Thyroid gland (tissue), 4 donors: ENCODE measurements at regions not wholly inside any gene's neighbourhood (a gene's known extent, or its start where the extent isn't known, plus 50 kb on each side); places are given as distances from the start of the nearest gene placed in this dataset.
"Not testable (repeated sequence)": the region's sequence is repeated elsewhere in the genome, so short reads cannot be mapped to it uniquely, and the experiment has no call there.

Experiments
- DNase-seq, 2 donors: peaks; one replicate each; pipeline ENCODE4 v3.0.0-alpha.2; 2019
- H3K27ac ChIP-seq, 3 donors: fragments of 200-600 bp; sonication (generic); 1 replicate in 2 of 3; 2 replicates in 1 of 3; pipeline ENCODE4 v1.5.1; 2016 to 2019; ENCODE audit warnings: mild to moderate bottlenecking in 1 of 3, moderate library complexity in 1 of 3
- H3K27me3 ChIP-seq: fragments of 200-600 bp; sonication (generic); one replicate; pipeline ENCODE4 v1.5.1; 2019
- H3K36me3 ChIP-seq, 2 donors: fragments of 200-600 bp; sonication (generic); one replicate each; pipeline ENCODE4 v1.5.1; 2016 to 2019
- H3K4me1 ChIP-seq, 2 donors: fragments of 200-600 bp; sonication (generic); one replicate each; pipeline ENCODE4 v1.5.1; 2017 to 2019
- H3K4me3 ChIP-seq, 3 donors: fragments of 200-600 bp; sonication (generic); replicated peaks in 1 of 3; 1 replicate in 2 of 3; 2 replicates in 1 of 3; pipeline ENCODE4 v1.5.1; 2016; ENCODE audit warnings: mild to moderate bottlenecking in 1 of 3
- H3K9me3 ChIP-seq: fragments of 200-600 bp; sonication (generic); one replicate; pipeline ENCODE4 v1.5.1; 2017
- WGBS, 2 donors: methylation state at CpG; one replicate each; pipeline ENCODE4 v1.1.5; 2017; 5-methylcytosine and 5-hydroxymethylcytosine counted together
- intact Hi-C: fragments of 100-400 bp; cut with DNase I; formaldehyde crosslinking; loops from one replicate; pipeline ENCODE4 v1.15.1; 2023

- 56 to 67% methylated on average over 8 of the region's 8 CpGs for WGBS, 2 donors
Observed at GRCh38 chr22:11017108-11017507, 4510.9 kb upstream of the OR11H1 start.

DNA sequence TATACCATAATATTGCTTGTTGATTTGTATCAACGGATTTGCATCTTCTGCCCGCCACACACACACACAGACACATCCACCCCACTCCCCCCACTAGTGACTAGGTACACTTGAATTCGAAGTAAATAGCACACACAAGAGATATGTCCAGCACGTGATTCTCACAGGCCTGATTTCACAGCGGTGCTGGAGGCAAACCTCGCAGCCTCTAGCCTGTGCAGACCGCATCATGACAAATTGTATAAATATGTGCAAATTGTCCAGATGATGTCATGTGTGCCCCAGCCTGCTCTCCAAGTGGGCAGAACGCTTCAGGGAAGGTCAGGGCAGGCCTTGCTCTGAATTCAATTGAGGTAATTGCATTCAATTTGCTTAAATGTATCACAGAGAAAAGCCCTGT, 4507.5 kb upstream of the OR11H1 start:
- intact Hi-C loops, H3K4me3 ChIP-seq, H3K27me3 ChIP-seq, H3K4me1 ChIP-seq, H3K9me3 ChIP-seq, H3K27ac ChIP-seq, DNase-seq, H3K36me3 ChIP-seq: not testable (repeated sequence)
- WGBS, 2 donors: 51 to 54% methylated on average over 7 of the region's 8 CpGs

More at GRCh38 chr22:11017108-11017507, 4510.9 kb upstream of the OR11H1 start:
- H3K27ac ChIP-seq, H3K36me3 ChIP-seq, H3K4me3 ChIP-seq, DNase-seq, H3K4me1 ChIP-seq, intact Hi-C loops, H3K9me3 ChIP-seq, H3K27me3 ChIP-seq: not testable (repeated sequence)

DNA sequence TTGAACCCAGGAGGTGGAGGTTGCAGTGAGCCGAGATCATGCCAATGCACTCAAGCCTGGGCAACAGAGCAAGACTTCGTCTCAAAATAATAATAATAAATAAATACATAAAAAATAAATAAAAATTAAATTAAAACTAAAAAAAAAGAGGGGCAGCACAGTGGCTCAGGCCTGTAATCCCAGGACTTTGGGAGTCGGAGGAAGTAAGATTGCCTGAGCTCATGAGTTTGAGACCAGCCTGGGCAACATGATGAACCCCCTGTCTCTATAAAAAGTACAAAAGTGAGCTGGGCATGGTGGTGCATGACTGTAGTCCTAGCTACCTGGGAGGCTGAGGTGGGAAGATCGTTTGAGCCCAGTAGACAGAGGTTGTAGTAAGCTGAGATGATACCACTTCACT, 4501.5 kb upstream of the OR11H1 start:
- intact Hi-C loops, DNase-seq, H3K9me3 ChIP-seq, H3K27me3 ChIP-seq, H3K4me3 ChIP-seq, H3K36me3 ChIP-seq, H3K27ac ChIP-seq, H3K4me1 ChIP-seq: not testable (repeated sequence)
- 48 to 56% methylated on average over 4 of the region's 4 CpGs for WGBS, 2 donors

GRCh38 chr22:11027064-11027463, 4500.9 kb upstream of the OR11H1 start:
- H3K9me3 ChIP-seq, H3K4me3 ChIP-seq, H3K4me1 ChIP-seq, intact Hi-C loops, H3K36me3 ChIP-seq, H3K27ac ChIP-seq, DNase-seq, H3K27me3 ChIP-seq: not testable (repeated sequence)
- WGBS, 2 donors: 66 to 67% methylated on average over 9 of the region's 9 CpGs

DNA sequence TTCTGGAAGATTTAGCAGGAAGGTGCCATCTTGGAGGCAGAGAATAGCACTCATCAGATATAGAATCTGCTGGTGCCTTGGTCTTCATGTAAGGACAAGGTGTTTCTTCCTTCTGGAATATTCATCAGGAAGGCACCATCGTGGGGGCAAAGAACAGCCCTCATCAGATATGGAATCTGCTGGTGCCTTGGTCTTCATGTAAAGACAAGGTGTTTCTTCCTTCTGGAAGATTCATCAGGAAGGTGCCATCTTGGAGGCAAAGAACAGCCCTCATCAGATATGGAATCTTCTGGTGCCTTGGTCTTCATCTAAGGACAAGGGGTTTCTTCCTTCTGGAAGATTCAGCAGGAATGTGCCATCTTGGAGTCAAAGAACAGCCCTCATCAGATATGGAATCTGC, 4500.5 kb upstream of the OR11H1 start:
- H3K9me3 ChIP-seq, H3K27ac ChIP-seq, intact Hi-C loops, DNase-seq, H3K36me3 ChIP-seq, H3K4me1 ChIP-seq, H3K4me3 ChIP-seq, H3K27me3 ChIP-seq: not testable (repeated sequence)
- WGBS, 2 donors: 41 to 46% methylated on average over 1 of the region's 1 CpG

DNA sequence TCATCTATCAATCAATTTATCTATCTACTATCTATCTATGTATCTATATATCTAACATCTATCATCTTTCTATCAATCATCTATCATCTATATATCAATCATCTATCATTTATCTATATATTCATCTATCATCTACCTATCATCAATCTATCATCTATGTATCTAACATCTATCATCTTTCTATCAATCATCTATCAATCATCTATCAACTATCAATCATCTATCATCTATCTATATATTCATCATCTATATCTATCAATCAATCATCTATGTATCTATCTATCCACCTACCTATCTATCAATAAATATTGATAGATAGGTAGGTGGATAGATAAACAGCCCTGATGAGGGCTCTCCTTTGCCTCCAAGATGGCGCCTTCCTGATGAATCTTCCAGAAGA, 4499.8 kb upstream of the OR11H1 start:
- not testable (repeated sequence) for H3K4me3 ChIP-seq, H3K9me3 ChIP-seq, DNase-seq

DNA sequence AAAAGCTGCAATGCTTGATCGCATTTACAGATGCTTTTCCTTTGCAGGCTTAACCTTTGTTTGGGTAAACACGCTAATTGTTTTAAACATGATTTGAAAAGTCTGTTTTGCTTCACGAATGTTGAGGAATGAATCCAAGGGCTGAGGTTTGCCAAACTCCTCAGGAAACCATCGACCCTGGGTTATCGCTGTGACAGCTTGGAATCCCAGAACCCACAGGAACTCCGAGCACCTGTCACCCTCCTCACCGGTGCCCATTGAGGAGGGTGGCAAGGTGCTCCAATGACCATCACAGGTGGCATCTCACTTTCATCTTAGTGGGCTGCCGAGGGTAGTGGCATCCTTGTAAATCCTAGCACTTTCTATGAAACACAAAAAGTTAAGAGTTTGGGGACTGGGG, 4498.5 kb upstream of the OR11H1 start:
- H3K4me1 ChIP-seq, intact Hi-C loops: not testable (repeated sequence)
- WGBS, 2 donors: 66 to 70% methylated on average over 8 of the region's 8 CpGs

More for the DNA sequence above, 4499.8 kb upstream of the OR11H1 start:
- intact Hi-C loops, H3K27ac ChIP-seq, H3K36me3 ChIP-seq, H3K4me1 ChIP-seq, H3K27me3 ChIP-seq: not testable (repeated sequence)
- WGBS, 2 donors: 23 to 27% methylated on average over 1 of the region's 1 CpG

DNA sequence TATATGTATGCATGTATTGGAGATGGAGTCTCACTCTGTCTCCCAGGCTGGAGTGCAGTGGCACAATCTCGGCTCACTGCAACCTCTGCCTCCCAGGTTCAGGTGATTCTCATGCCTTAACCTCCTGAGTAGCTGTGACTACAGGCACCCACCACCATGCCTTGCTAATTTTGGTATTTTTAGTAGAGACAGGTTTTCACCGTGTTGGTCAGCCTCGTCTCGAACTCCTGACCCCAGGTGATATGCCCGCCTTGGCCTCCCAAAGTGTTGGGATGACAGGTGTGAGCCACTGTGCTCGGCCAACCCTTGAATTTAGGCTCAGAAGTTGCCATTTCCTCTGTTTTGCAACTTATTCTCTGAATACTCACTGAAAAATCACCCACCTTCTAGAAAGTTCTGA, 4498.0 kb upstream of the OR11H1 start:
- intact Hi-C loops, H3K36me3 ChIP-seq, H3K4me3 ChIP-seq, H3K4me1 ChIP-seq, H3K27me3 ChIP-seq, H3K9me3 ChIP-seq, H3K27ac ChIP-seq, DNase-seq: not testable (repeated sequence)
- WGBS, 2 donors: 49 to 63% methylated on average over 6 of the region's 6 CpGs

More for the DNA sequence above, 4498.5 kb upstream of the OR11H1 start:
- H3K27me3 ChIP-seq, H3K4me3 ChIP-seq, H3K36me3 ChIP-seq, H3K27ac ChIP-seq, DNase-seq, H3K9me3 ChIP-seq: not testable (repeated sequence)

DNA sequence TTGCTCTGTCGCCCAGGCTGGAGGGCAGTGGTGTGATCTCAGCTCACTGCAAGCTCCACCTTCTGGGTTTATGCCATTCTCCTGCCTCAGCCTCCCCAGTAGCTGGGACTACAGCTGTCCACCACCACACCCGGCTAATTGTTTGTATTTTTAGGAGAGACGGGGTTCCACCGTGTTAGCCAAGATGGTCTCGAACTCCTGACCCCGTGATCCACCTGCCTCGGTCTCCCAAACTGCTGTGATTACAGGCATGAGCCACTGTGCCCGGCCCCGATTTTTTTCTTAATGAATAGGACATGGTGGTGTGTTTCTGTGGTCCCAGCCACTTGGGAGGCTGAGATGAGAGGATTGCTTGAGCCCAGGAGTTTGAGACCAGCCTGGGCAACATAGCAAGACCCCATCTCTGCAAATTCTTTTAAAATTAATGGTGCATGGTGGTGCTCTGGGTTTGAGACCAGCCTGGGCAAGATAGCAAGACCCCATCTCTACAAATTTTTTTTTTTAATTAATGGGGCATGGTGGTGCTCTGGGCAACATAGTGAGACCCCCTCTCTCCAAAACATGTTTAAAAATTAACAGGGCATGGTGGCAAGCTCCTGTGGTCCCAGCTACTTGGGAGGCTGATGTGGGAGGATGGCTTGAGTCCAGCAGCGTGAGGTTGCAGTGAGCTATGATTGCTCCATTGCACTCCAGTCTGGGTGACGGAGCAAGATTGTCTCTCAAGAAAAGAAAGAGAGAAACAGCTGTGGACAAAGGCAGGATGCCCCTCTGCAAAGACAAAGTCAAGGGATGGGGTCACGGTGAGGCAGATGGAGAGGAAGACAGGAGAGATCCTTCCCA, 4497.2 kb upstream of the OR11H1 start:
- H3K27me3 ChIP-seq, H3K4me1 ChIP-seq, H3K9me3 ChIP-seq, DNase-seq, H3K4me3 ChIP-seq, H3K27ac ChIP-seq, intact Hi-C loops, H3K36me3 ChIP-seq: not testable (repeated sequence)
- WGBS, 2 donors: 71 to 73% methylated on average over 12 of the region's 12 CpGs

GRCh38 chr22:11032115-11032514, 4495.9 kb upstream of the OR11H1 start:
- H3K9me3 ChIP-seq, H3K27ac ChIP-seq, H3K36me3 ChIP-seq, H3K27me3 ChIP-seq, H3K4me3 ChIP-seq, H3K4me1 ChIP-seq, intact Hi-C loops, DNase-seq: not testable (repeated sequence)
- WGBS, 2 donors: 70 to 74% methylated on average over 13 of the region's 13 CpGs

GRCh38 chr22:11034660-11034987, 4493.4 kb upstream of the OR11H1 start:
- H3K9me3 ChIP-seq, DNase-seq, H3K27me3 ChIP-seq, H3K27ac ChIP-seq, H3K4me1 ChIP-seq, H3K4me3 ChIP-seq, H3K36me3 ChIP-seq, intact Hi-C loops: not testable (repeated sequence)
- WGBS, 2 donors: 50 to 52% methylated on average over 6 of the region's 6 CpGs

DNA sequence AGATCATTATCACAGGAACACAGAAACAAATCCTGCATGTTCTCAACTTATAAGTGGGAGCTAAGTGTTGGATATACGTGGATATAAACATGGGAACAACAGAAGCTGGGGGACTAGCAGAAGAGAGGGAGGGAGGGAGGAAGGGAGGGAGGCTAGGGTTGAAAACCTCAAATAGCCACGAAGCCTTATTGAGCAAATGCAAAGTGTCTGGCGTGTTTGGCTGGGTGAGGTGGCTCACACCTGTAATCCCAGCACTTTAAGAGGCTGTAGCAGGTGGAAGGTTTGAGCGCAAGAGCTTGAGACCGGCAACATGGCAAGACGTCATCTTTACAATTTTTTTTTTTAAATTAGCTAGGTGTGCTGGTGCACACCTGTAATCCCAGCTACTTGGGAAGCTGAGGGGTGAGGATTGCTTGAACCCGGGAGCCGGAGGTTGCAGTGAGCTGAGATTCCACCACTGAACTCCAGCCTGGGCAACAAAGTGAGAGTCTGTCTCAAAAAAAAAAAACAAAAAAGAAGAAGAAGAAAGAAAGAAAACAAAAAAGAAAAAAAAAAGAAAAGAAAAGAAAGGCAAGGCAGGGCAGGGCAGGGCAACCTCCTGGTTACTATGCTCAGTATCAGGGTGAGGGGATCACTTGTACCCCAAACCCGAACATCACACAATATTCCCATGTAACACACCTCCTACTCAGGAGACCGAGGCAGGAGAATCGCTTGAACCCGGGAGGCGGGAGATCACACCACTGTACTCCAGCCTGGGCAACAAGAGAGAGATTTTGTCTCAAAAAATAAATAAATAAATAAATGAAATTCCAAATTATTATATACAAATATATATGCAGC, 4492.7 kb upstream of the OR11H1 start:
- H3K9me3 ChIP-seq, DNase-seq, H3K36me3 ChIP-seq, H3K4me3 ChIP-seq, H3K27ac ChIP-seq, intact Hi-C loops, H3K4me1 ChIP-seq, H3K27me3 ChIP-seq: not testable (repeated sequence)
- WGBS, 2 donors: 64 to 66% methylated on average over 13 of the region's 13 CpGs

DNA sequence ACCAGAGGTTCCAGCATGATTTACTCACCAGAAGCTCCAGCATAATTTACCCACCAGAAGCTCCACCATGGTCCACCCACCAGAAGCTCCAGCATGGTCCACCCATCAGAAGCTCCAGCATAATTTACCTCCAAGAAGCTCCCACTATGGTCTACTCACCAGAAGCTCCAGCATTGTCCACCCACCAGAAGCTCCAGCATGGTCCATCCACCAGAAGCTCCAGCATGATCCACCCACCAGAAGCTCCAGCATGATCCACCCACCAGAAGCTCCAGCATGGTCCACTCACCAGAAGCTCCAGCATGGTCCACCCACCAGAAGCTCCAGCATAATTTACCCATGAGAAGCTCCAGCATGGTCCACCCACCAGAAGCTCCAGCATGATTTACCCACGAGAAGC, 4490.7 kb upstream of the OR11H1 start:
- DNase-seq, H3K4me1 ChIP-seq, intact Hi-C loops, H3K4me3 ChIP-seq, H3K27ac ChIP-seq, H3K27me3 ChIP-seq, H3K9me3 ChIP-seq, H3K36me3 ChIP-seq: not testable (repeated sequence)
- WGBS, 2 donors: 56 to 60% methylated on average over 1 of the region's 1 CpG
